Lung (tissue), 11 donors: ENCODE measurements at regions not wholly inside any gene's neighbourhood (a gene's known extent, or its start where the extent isn't known, plus 50 kb on each side); places are given as distances from the start of the nearest gene placed in this dataset.

ENCODE experiments used
- ATAC-seq: fragments of 200-7000 bp; cut with Tn5 transposase; one replicate; pipeline ENCODE4 v1.9.1; 2020; ENCODE audit warnings: moderate number of reproducible peaks; ENCODE audit not compliant: insufficient read depth, low FRiP score
- DNase-seq, 3 donors: peaks; one replicate each; pipeline ENCODE4 v3.0.0-alpha.2; 2013 to 2017
- H3K27ac ChIP-seq, 2 donors: one replicate each; pipeline ENCODE4 v1.5.1; 2013; ENCODE audit warnings: mild to moderate bottlenecking in 2 of 2, moderate library complexity in 2 of 2, control low read depth in 1 of 2, inconsistent platforms in 1 of 2, low read depth in 1 of 2, low read length in 1 of 2
- H3K27me3 ChIP-seq, 3 donors: one replicate each; pipeline ENCODE4 v1.5.1; 2013; ENCODE audit warnings: low read length in 2 of 3; ENCODE audit not compliant: control insufficient read depth in 3 of 3, insufficient read depth in 3 of 3
- H3K36me3 ChIP-seq, 4 donors: one replicate each; pipeline ENCODE4 v1.5.1; 2013; ENCODE audit warnings: low read length in 4 of 4, mild to moderate bottlenecking in 1 of 4, moderate library complexity in 1 of 4; ENCODE audit not compliant: control insufficient read depth in 4 of 4, insufficient read depth in 4 of 4
- H3K4me1 ChIP-seq, 5 donors: one replicate each; pipeline ENCODE4 v1.5.1; 2013; ENCODE audit warnings: low read length in 5 of 5, mild to moderate bottlenecking in 2 of 5, moderate library complexity in 1 of 5; ENCODE audit not compliant: control insufficient read depth in 5 of 5, insufficient read depth in 5 of 5
- H3K4me3 ChIP-seq: one replicate; pipeline ENCODE4 v1.5.1; 2013; ENCODE audit warnings: mild to moderate bottlenecking, control low read depth, moderate library complexity
- H3K9ac ChIP-seq, 2 donors: one replicate each; pipeline ENCODE4 v1.5.1; 2013; ENCODE audit warnings: low read length in 2 of 2, control low read depth in 1 of 2; ENCODE audit not compliant: insufficient read depth in 1 of 2
- H3K9me3 ChIP-seq, 4 donors: one replicate each; pipeline ENCODE4 v1.5.1; 2013; ENCODE audit warnings: low read length in 3 of 4, mild to moderate bottlenecking in 1 of 4, moderate library complexity in 1 of 4; ENCODE audit not compliant: control insufficient read depth in 4 of 4, insufficient read depth in 3 of 4
- WGBS, 2 donors: extraction: QIAGEN DNeasy Blood & Tissue Kit; methylation state at CpG; one replicate each; pipeline ENCODE4 v1.1.7; 2013; 5-methylcytosine and 5-hydroxymethylcytosine counted together
- TF ChIP-seq, protein P1 (sequence below): IDR thresholded peaks from 2 replicates; pipeline ENCODE4 v1.5.1; 2012; ENCODE audit warnings: mild to moderate bottlenecking; ENCODE audit errors: control extremely low read depth, extremely low read depth
- donor health status: control.
- donor health status: control.
- donor health status: Bipolar disorder and iron deficiency.
- donor health status: healthy.
- donor health status: DM: yes; HTN: yes; CAD: no.

DNA sequence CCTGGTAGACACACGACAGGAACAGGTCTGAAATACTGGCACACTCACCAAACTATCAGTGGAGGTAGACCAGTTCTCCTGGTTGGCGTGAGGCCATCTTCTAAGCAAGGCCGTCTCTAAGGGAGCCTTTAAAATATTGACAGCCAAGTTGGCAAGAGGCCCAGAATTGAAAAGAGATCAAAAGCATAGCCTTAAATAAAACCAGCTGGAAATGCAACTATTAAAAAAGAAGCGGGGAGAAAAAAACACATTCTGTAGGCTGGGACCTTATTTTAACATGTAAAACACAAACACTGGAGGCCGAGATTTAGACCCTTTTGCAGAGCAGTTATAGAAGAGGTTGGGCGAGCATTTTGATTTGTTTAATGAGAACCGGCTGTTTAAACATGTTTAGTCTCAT lies 233.0 kb upstream of the CLNK start:
- H3K36me3 ChIP-seq: no peaks in the 10 kb centered on the region
- no peaks in the 10 kb centered on the region for H3K9me3 ChIP-seq
- ATAC-seq (no peak), DNase-seq (peak; percentile 55 to 93 (median 91))
- H3K4me1 ChIP-seq: peaks cover 0 to 17% (median 5%) of the 10 kb centered on the region in 5 donors
- no peak overlapping the region for H3K27ac ChIP-seq
- H3K4me3 ChIP-seq: no peak overlapping the region
- H3K27me3 ChIP-seq: no peaks in the 10 kb centered on the region
- H3K9ac ChIP-seq: no peak overlapping the region
- 39 to 71% methylated on average over 7 of the region's 7 CpGs for WGBS, 2 donors
- TF ChIP-seq, protein P1, sequence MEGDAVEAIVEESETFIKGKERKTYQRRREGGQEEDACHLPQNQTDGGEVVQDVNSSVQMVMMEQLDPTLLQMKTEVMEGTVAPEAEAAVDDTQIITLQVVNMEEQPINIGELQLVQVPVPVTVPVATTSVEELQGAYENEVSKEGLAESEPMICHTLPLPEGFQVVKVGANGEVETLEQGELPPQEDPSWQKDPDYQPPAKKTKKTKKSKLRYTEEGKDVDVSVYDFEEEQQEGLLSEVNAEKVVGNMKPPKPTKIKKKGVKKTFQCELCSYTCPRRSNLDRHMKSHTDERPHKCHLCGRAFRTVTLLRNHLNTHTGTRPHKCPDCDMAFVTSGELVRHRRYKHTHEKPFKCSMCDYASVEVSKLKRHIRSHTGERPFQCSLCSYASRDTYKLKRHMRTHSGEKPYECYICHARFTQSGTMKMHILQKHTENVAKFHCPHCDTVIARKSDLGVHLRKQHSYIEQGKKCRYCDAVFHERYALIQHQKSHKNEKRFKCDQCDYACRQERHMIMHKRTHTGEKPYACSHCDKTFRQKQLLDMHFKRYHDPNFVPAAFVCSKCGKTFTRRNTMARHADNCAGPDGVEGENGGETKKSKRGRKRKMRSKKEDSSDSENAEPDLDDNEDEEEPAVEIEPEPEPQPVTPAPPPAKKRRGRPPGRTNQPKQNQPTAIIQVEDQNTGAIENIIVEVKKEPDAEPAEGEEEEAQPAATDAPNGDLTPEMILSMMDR: no peak

DNA sequence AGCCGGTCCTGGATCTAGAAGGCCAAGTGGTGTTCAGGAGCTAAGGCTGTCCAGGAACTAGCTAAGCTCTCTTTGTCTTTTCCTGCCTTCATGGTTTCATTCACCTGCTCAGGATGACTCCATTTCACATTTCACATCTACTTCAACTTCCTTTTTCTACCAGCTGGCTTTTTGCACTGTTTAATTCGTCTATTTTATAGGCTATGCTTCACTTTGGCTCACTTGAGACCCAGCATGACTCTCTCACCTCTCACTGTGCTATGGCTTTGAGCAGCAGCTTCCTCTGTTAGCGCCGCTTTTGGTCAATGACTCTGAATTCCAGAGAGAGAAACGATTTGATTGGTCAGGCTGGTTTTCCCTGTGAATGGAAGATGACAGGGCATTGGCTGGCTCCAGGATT lies 213.5 kb upstream of the CLNK start:
- Histone ChIP-seq H3K4me3 (no peak overlapping the region), H3K27ac (no peak overlapping the region), H3K36me3 (no peaks in the 10 kb centered on the region), H3K27me3 (no peaks in the 10 kb centered on the region), H3K9ac (no peak overlapping the region), H3K9me3 (peaks cover 0 to 3% (median 0%) of the 10 kb centered on the region in 4 donors), H3K4me1 (peaks cover 0 to 1% (median 0%) of the 10 kb centered on the region in 5 donors)
- 88 to 92% methylated on average over 5 of the region's 5 CpGs for WGBS, 2 donors
- ATAC-seq (no peak), DNase-seq (no peak)
- TF ChIP-seq, protein P1: no peak

DNA sequence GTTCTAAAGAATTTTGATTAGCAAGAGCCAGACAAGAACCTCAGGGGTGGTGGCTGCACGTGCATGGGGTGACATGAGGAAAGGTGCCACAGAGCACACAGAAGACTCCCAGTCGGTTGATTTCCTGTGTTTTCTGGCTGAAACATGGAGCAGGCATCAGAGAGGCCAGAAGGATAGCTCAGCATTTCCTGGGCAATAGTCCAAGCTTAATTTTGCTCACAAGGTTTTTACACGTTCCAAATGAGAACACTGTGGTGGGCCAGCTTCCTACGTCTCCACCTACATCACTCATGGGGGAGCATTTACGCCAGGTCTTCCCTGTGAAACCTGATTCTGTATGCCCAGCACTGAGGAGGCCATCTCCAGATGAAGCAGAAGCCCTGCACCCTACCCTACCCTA lies 212.5 kb upstream of the CLNK start:
- TF ChIP-seq, protein P1: no peak
- 71 to 84% methylated on average over 5 of the region's 5 CpGs for WGBS, 2 donors
- no peak for ATAC-seq
- H3K9me3 ChIP-seq: peaks cover 0 to 3% (median 0%) of the 10 kb centered on the region in 4 donors
- no peaks in the 10 kb centered on the region for H3K27me3 ChIP-seq
- H3K27ac ChIP-seq: no peak overlapping the region
- peak in 1 of 3 donors; percentile 25 for DNase-seq
- peaks cover 0 to 1% (median 0%) of the 10 kb centered on the region in 5 donors for H3K4me1 ChIP-seq
- H3K4me3 ChIP-seq: no peak overlapping the region
- no peak overlapping the region for H3K9ac ChIP-seq
- H3K36me3 ChIP-seq: no peaks in the 10 kb centered on the region

DNA sequence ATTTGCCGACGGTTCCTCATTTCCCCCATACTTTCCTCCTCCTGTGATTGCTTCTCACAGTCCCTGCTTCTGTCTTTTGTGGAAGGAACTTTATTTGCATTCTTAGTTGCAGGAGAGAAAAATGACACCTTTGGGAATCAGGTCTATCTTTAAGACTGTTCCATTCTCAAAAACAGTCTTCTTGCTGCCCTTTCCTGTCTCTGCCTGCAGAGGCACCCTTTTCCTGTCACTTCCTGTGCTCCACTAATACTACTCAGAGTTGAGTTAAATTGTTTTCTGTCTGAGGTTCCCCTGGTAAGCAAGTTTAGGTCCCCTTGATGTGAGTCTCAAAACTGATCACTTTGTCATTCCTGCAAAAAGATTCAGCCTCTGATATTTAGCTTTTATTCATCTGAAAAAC lies 208.8 kb upstream of the CLNK start:
- peaks cover 0 to 3% (median under 1%) of the 10 kb centered on the region in 4 donors for H3K9me3 ChIP-seq
- no peak overlapping the region for H3K4me3 ChIP-seq
- H3K4me1 ChIP-seq: peaks cover 0 to 1% (median 0%) of the 10 kb centered on the region in 5 donors
- no peaks in the 10 kb centered on the region for H3K36me3 ChIP-seq
- no peak overlapping the region for H3K9ac ChIP-seq
- 27 to 72% methylated on average over 2 of the region's 2 CpGs for WGBS, 2 donors
- no peak overlapping the region for H3K27ac ChIP-seq
- ATAC-seq (no peak), DNase-seq (peak in 1 of 3 donors; percentile 17)
- no peaks in the 10 kb centered on the region for H3K27me3 ChIP-seq
- TF ChIP-seq, protein P1: no peak
